Activated CD4-positive, alpha-beta T cell treated with anti-CD3 and anti-CD28 coated beads for 36 hours (primary cell): ENCODE measurements at regions not wholly inside any gene's neighbourhood (a gene's known extent, or its start where the extent isn't known, plus 50 kb on each side); places are given as distances from the start of the nearest gene placed in this dataset.

ENCODE experiments used
- ATAC-seq: fragments of 200-7000 bp; cut with Tn5 transposase; one replicate; pipeline ENCODE4 v1.10.0; 2021; ENCODE audit warnings: mild to moderate bottlenecking, moderate library complexity
- CTCF ChIA-PET: fragments of 350-600 bp; sonication (Branson Sonifier 250); formaldehyde crosslinking; loops from one replicate; lab custom pipeline; 2021; ENCODE audit warnings: antibody characterized with exemption; lab: Charles Lee
- POLR2A ChIA-PET: fragments of 350-600 bp; sonication (Branson Sonifier 250); formaldehyde crosslinking; loops from one replicate; lab custom pipeline; 2021; ENCODE audit warnings: antibody characterized with exemption, inconsistent platforms; lab: Charles Lee
- DNase-seq: peaks from one replicate; pipeline ENCODE4 v3.0.0-alpha.2; 2020
- H3K27ac Mint-ChIP-seq: one replicate; pipeline ENCODE4 v1.8.0; 2021; ENCODE audit warnings: mixed read lengths
- H3K27me3 Mint-ChIP-seq: one replicate; pipeline ENCODE4 v1.8.0; 2021; ENCODE audit warnings: mixed read lengths
- H3K36me3 Mint-ChIP-seq: one replicate; pipeline ENCODE4 v1.8.0; 2021; ENCODE audit warnings: low read depth, mixed read lengths
- H3K4me1 Mint-ChIP-seq: one replicate; pipeline ENCODE4 v1.8.0; 2021; ENCODE audit warnings: mixed read lengths
- H3K4me3 Mint-ChIP-seq: one replicate; pipeline ENCODE4 v1.8.0; 2021; ENCODE audit warnings: mild to moderate bottlenecking, moderate library complexity, mixed read lengths
- H3K9me3 Mint-ChIP-seq: one replicate; pipeline ENCODE4 v1.8.0; 2021; ENCODE audit warnings: low read depth, mixed read lengths
- intact Hi-C, 2 experiments: fragments of 100-400 bp; cut with DNase I in 1 of 2; cut with micrococcal nuclease in 1 of 2; formaldehyde crosslinking; loops; one replicate each; pipeline versions ENCODE4 v1.14.2 to v1.15.1; 2022 to 2024; cut with DNase I, micrococcal nuclease

DNA sequence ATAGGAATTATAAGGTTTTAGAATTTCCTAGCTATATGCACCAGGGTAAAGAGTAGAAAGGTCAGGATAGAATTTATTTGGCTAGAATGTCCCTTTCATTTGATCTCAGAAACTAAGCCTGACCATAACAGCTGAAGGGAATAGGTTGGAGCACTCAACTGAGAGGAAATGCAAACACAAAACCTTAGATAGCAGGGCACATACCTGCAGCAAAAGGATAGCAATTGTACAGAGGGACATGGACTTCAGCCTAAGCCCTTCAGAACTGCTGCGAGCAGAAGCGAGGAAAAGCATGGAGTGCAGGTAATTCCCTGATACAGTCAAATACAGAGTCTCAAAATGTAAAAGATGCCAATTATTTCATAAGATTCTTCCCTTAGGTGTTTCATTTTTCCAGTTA is 211.0 kb upstream of the DDI1 start:
- Mint-ChIP-seq H3K9me3 (peaks cover 4% of the 10 kb centered on the region), H3K27me3 (no peaks in the 10 kb centered on the region), H3K4me3 (no peak overlapping the region), H3K27ac (no peak overlapping the region), H3K4me1 (no peaks in the 10 kb centered on the region), H3K36me3 (no peaks in the 10 kb centered on the region)
- DNase-seq: no peak
- ChIA-PET POLR2A (no interaction called here), CTCF (interaction anchor here (0.8 kb wide), 1 partner anchor 520 kb away, joined by 3 read pairs; no protein-coding TSS in a partner anchor)
- ATAC-seq: no peak
- intact Hi-C loops: no loop called here

DNA sequence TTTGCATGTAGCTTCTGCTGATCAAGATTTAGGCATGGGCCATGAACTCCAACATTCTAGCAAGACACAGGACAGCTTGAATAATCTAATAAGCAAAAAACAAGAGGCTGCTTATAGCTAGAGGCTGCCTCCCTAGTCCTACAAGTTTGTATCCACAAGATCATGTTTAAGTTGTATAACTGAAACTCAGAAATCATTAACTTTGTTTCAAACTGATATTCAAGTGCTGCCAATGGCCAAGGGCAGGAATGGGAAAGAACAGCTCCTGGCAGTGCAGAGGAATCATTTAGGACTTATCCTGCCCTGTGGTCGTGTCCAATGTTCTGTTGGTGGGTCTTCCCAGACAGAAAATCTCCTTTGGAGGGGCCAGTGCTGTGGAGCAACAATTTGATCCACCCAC is 209.6 kb upstream of the DDI1 start:
- CTCF ChIA-PET: interaction anchor here (0.7 to 0.9 kb wide), 2 partner anchors 15 to 738 kb away, joined by 3 to 4 read pairs; no protein-coding TSS in a partner anchor
- POLR2A ChIA-PET: no interaction called here
- intact Hi-C loops: no loop called here

DNA sequence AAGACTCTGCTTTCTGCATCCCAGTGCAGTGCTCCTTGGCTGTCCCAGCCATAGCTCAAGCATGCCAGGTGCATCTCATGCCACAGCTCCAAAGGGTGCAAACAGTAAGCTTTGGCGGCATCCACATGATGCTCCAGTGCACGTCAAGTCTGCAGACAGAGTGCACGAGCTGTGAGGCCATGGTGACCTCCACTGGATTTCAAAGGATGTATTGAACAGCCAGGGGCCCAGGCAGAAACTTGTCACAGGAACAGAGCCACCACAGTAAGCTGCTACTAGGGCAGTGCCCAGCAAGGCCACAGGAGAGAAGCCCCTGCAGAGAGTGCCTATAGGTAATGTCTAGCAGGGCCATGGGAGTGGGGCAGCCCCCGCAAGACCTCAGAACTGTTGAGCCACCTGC is 206.8 kb upstream of the DDI1 start:
- H3K27me3 Mint-ChIP-seq: no peaks in the 10 kb centered on the region
- H3K36me3 Mint-ChIP-seq: no peaks in the 10 kb centered on the region
- ATAC-seq (no peak), DNase-seq (no peak)
- no peak overlapping the region for H3K27ac Mint-ChIP-seq
- intact Hi-C loops: no loop called here
- H3K4me1 Mint-ChIP-seq: no peaks in the 10 kb centered on the region
- peaks cover 21% of the 10 kb centered on the region for H3K9me3 Mint-ChIP-seq
- CTCF ChIA-PET: no interaction called here
- POLR2A ChIA-PET: no interaction called here
- no peak overlapping the region for H3K4me3 Mint-ChIP-seq

More for the DNA sequence above, 209.6 kb upstream of the DDI1 start:
- peaks cover 9% of the 10 kb centered on the region for H3K9me3 Mint-ChIP-seq
- no peak overlapping the region for H3K27ac Mint-ChIP-seq
- no peaks in the 10 kb centered on the region for H3K4me1 Mint-ChIP-seq
- H3K4me3 Mint-ChIP-seq: no peak overlapping the region
- no peak for ATAC-seq
- no peaks in the 10 kb centered on the region for H3K36me3 Mint-ChIP-seq
- no peak for DNase-seq
- H3K27me3 Mint-ChIP-seq: no peaks in the 10 kb centered on the region

DNA sequence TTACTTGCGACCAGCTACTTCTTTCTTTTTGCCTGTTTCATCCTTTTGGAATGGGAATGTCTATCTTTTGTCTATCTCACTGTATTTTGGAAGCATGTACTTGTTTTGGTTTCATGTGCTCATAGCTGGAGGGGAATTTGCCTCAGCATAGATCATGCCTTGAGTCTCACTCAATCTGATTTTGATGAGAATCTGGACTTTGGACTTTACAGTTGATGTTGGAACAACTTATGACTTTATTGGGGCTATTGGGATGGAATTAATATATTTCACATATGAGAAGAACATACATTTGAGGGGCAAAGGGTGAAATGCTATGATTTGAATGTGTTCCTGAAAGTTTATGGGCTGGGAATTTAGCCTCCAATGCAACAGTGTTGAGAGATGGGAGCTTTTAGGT is 206.2 kb upstream of the DDI1 start:
- no peak overlapping the region for H3K27ac Mint-ChIP-seq
- no peak overlapping the region for H3K4me3 Mint-ChIP-seq
- no peaks in the 10 kb centered on the region for H3K27me3 Mint-ChIP-seq
- ChIA-PET CTCF (interaction anchor here (0.7 kb wide), 1 partner anchor 513 kb away, joined by 3 read pairs; no protein-coding TSS in a partner anchor), POLR2A (no interaction called here)
- ATAC-seq: no peak
- intact Hi-C loops: no loop called here
- H3K4me1 Mint-ChIP-seq: no peaks in the 10 kb centered on the region
- no peaks in the 10 kb centered on the region for H3K36me3 Mint-ChIP-seq
- no peak for DNase-seq
- peaks cover 21% of the 10 kb centered on the region for H3K9me3 Mint-ChIP-seq

DNA sequence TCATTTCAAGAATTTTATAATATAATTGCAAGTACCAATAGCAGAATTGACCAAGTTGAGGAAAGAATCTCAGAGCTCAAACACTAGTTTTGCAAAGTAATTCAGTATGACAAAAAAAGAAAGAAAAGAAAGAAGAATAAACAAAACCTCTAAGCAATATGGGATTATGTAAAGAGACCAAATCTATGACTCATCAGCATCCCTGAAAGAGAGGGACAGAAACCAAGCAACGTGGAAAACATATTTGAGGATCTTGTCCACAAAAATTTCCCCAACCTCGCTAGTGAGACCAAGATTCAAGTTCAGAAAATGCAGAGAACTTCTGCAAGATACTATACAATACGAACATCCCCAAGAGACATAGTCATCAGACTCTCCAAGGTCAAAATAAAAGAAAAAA is 203.7 kb upstream of the DDI1 start:
- H3K4me3 Mint-ChIP-seq: no peak overlapping the region
- no peaks in the 10 kb centered on the region for H3K27me3 Mint-ChIP-seq
- ChIA-PET POLR2A (no interaction called here), CTCF (no interaction called here)
- no peaks in the 10 kb centered on the region for H3K4me1 Mint-ChIP-seq
- H3K36me3 Mint-ChIP-seq: no peaks in the 10 kb centered on the region
- DNase-seq (no peak), ATAC-seq (no peak)
- peaks cover 25% of the 10 kb centered on the region for H3K9me3 Mint-ChIP-seq
- H3K27ac Mint-ChIP-seq: no peak overlapping the region
- intact Hi-C loops: no loop called here

DNA sequence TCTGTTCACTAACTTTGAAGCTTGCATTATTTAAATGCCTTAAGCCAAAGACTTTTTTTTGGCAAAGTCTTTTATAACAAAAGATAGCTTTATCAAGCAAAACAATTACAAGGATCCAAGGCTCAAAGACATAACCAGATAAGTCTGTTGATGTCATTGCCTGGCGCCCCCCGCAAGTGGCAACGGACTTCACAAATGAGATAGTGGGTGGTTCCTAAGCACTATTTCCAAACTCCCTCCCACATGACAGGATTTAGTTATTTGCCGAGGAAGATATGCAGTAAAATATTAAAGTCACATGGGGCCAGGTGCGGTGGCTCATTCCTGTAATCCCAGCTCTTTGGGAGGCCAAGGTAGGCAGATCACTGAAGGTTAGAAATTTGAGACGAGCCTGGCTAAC is 194.2 kb upstream of the DDI1 start:
- H3K4me1 Mint-ChIP-seq: no peaks in the 10 kb centered on the region
- ATAC-seq: no peak
- no peaks in the 10 kb centered on the region for H3K27me3 Mint-ChIP-seq
- H3K36me3 Mint-ChIP-seq: no peaks in the 10 kb centered on the region
- no peak overlapping the region for H3K4me3 Mint-ChIP-seq
- intact Hi-C loops: no loop called here
- CTCF ChIA-PET: interaction anchor here (1.2 kb wide), 1 partner anchor 15 kb away, joined by 3 read pairs; no protein-coding TSS in a partner anchor
- no peak overlapping the region for H3K27ac Mint-ChIP-seq
- POLR2A ChIA-PET: no interaction called here
- DNase-seq: no peak
- H3K9me3 Mint-ChIP-seq: no peaks in the 10 kb centered on the region

DNA sequence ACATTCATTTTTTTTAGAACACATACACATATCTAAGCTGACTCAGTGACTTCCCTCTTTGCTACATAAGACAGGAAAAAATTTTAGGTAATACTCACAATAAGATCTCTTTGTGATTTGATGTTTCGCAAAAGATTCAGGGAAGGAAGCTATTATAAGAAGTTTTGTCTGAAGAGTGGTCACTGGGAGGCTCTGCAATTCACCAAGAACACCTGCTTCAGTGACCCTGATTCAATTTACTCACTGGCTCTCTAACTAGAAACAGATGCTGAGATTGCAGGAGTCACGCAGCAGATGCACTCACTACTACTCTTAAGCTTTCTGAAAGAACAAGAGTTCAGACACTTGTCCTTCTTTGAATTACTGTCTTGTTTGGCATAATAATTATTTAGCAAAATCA is 193.6 kb upstream of the DDI1 start:
- intact Hi-C loops: no loop called here
- Mint-ChIP-seq H3K27me3 (no peaks in the 10 kb centered on the region), H3K4me1 (no peaks in the 10 kb centered on the region), H3K27ac (no peak overlapping the region), H3K9me3 (no peaks in the 10 kb centered on the region), H3K36me3 (no peaks in the 10 kb centered on the region), H3K4me3 (no peak overlapping the region)
- ChIA-PET POLR2A (no interaction called here), CTCF (no interaction called here)
- ATAC-seq (no peak), DNase-seq (no peak)

DNA sequence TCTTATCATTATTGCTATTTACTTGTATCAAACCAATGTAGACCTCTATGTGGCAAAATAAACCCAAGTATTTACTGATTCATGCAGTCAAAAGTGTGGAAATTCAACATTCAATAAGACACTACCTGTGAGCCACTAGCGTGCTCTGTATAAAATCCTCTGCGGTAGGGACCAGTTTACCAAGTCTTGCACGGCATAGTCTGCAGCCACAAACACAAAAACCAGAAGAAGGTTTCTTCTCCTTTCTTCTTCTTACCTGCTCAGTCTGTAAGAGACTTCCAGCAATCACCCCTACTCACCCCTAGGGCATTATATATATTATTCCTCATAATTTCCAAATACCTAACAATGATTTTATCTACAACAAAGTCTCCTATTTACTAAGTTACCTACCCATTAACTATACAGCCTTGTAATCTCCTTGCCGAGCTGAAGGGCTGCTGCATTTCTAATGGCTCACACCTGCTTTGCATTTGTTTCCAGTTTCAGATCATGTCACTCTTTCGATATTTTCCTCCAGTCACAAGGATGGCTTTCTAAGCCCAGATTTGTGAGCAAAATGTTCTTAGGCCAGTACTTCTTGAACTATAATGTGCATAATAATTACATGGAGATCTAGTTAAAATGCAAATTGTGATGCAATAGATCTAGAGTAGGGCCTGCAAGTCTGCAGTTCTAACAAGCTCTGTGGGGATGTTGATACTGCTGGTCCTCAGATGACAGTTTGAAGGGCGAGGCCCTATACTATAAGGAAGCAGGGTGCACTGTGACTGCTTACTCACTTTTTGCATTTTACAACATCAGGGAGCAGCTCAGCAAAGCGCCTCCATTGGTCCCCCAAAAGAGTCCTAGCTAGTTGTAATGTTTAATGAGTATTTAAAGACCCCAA is 191.9 kb upstream of the DDI1 start:
- intact Hi-C loops: no loop called here
- no peaks in the 10 kb centered on the region for H3K4me1 Mint-ChIP-seq
- no peak overlapping the region for H3K4me3 Mint-ChIP-seq
- ChIA-PET POLR2A (no interaction called here), CTCF (no interaction called here)
- H3K27ac Mint-ChIP-seq: no peak overlapping the region
- no peaks in the 10 kb centered on the region for H3K9me3 Mint-ChIP-seq
- no peaks in the 10 kb centered on the region for H3K36me3 Mint-ChIP-seq
- no peak for ATAC-seq
- no peaks in the 10 kb centered on the region for H3K27me3 Mint-ChIP-seq
- no peak for DNase-seq

DNA sequence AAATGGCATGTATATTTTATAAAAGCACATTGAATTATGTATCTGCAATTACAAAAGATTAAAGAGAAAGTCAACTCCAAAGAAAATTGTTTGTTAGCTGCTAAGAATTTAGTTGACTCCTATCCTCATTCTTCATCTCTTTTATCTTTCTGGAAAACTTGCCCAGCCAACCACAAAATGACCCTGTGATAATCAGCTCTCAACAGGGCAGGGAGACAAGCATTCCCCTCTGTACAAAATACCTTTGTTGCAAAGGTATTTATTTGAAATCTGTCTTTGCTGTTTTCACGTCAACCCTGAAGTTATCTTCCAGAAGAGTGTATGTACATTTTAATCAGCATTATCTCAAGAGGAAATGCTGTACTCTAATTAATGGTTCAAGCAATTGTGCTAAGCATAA is 191.1 kb upstream of the DDI1 start:
- POLR2A ChIA-PET: no interaction called here
- no peaks in the 10 kb centered on the region for H3K27me3 Mint-ChIP-seq
- no peaks in the 10 kb centered on the region for H3K36me3 Mint-ChIP-seq
- no peaks in the 10 kb centered on the region for H3K4me1 Mint-ChIP-seq
- no peak for DNase-seq
- CTCF ChIA-PET: no interaction called here
- H3K27ac Mint-ChIP-seq: no peak overlapping the region
- no peaks in the 10 kb centered on the region for H3K9me3 Mint-ChIP-seq
- no peak for ATAC-seq
- intact Hi-C loops: no loop called here
- H3K4me3 Mint-ChIP-seq: no peak overlapping the region

DNA sequence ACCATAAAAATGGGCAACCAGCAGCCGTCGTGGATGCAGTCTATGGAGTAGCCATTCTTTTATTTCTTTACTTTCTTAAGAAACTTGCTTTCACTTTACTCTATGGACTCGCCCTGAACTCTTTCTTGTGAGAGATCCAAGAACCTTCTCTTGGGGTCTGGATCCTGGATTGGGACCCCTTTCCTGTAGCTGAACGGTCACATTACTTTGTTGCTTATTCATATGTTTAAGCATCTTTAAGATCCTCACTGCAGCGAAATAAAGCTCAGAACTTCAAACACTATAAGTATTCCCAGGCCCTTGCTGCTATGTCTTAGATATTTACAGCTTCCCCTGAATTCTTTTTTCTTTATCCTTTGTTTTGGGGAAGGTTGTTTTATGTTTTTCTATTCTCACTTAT is 187.8 kb upstream of the DDI1 start:
- no peak for ATAC-seq
- ChIA-PET CTCF (no interaction called here), POLR2A (no interaction called here)
- no peaks in the 10 kb centered on the region for H3K4me1 Mint-ChIP-seq
- H3K4me3 Mint-ChIP-seq: no peak overlapping the region
- no peaks in the 10 kb centered on the region for H3K27me3 Mint-ChIP-seq
- intact Hi-C loops: no loop called here
- no peaks in the 10 kb centered on the region for H3K9me3 Mint-ChIP-seq
- H3K36me3 Mint-ChIP-seq: no peaks in the 10 kb centered on the region
- no peak for DNase-seq
- no peak overlapping the region for H3K27ac Mint-ChIP-seq

DNA sequence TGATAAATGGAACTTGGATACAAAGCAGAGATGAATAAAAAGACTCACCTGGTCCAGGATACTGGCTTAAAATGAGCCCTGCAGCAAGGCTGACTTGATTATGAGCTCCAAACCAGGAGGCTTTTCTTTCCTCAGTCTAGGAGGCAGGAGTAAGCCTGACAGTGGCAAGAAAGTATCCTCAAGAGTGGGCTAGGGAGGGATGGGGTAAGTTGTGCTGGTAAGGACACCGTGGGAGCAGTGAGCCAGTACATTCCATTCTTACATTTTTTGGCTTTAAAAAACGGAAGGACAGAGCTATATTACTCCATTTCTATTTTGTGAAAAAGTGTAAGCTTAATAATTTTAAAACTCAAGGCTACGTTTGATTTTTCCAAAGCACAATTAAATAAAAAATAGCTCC is 187.1 kb upstream of the DDI1 start:
- Mint-ChIP-seq H3K9me3 (no peaks in the 10 kb centered on the region), H3K4me3 (no peak overlapping the region), H3K27me3 (peaks cover 2% of the 10 kb centered on the region), H3K36me3 (no peaks in the 10 kb centered on the region), H3K27ac (no peak overlapping the region), H3K4me1 (no peaks in the 10 kb centered on the region)
- intact Hi-C loops: no loop called here
- POLR2A ChIA-PET: no interaction called here
- CTCF ChIA-PET: no interaction called here
- ATAC-seq: no peak
- DNase-seq: no peak

DNA sequence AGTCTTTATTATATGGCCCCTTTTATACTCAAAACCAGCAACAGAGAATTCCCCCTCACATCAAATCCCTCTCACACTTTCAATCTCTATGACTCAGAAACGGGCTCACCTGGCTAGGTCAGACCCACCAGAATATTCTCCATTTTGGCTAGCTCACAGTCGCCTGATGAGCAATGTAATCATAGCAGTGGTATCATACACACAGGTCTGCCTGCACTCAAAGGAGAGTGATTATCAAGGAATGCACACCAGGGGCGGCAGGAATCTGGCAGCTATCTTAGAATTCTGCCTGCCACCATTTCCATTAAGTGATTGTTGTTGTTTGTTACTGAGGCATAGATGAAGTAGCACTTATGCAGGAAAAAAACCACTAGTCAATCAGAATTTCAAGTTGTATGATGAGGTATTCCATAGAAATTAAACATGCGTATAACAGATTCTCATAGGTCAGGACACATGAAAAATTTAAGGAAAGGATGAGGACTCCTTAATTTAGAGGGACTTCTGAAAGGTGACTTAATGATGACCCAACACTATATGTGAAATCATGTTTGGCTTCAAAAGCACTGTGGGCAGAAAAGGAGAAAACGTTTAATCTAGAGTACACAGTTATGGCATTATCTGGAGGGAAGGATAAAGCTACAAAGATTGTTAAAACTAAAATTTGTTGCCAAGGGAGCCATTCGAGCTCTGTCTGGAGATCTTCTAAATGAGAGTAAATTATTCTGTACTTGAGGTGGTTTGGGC is 185.8 kb upstream of the DDI1 start:
- H3K4me3 Mint-ChIP-seq: no peak overlapping the region
- H3K4me1 Mint-ChIP-seq: no peaks in the 10 kb centered on the region
- no peaks in the 10 kb centered on the region for H3K36me3 Mint-ChIP-seq
- H3K9me3 Mint-ChIP-seq: no peaks in the 10 kb centered on the region
- DNase-seq (no peak), ATAC-seq (no peak)
- H3K27me3 Mint-ChIP-seq: peaks cover 2% of the 10 kb centered on the region
- ChIA-PET CTCF (interaction anchor here (0.6 kb wide), 1 partner anchor 499 kb away, joined by 3 read pairs; no protein-coding TSS in a partner anchor), POLR2A (no interaction called here)
- H3K27ac Mint-ChIP-seq: no peak overlapping the region
- intact Hi-C loops: no loop called here
